ENCODE measurements at regions not wholly inside any gene's neighbourhood (a gene's known extent, or its start where the extent isn't known, plus 50 kb on each side); places are given as distances from the start of the nearest gene placed in this dataset.
A peak's percentile ranks its signal among the peaks of the same experiment; 100 is the strongest.

- TF ChIP-seq CTCF (IDR thresholded peaks at IDR 0.05; ENCODE audit: borderline replicate concordance, extremely low read depth, insufficient read depth): no peak
- no peaks in the 10 kb centered on the region for H3K9me3 ChIP-seq (ENCODE audit: control insufficient read depth in 2 of 3, insufficient read depth in 1 of 3, low read length in 3 of 3)
- H3K9ac ChIP-seq (ENCODE audit: low read length in 3 of 3): no peak overlapping the region
- no peak overlapping the region for H3K27ac ChIP-seq (ENCODE audit: low read depth in 2 of 2, low read length in 2 of 2)
- no peaks in the 10 kb centered on the region for H3K36me3 ChIP-seq (ENCODE audit: control insufficient read depth in 2 of 3, insufficient read depth in 3 of 3, low read length in 3 of 3)
- H3K4me1 ChIP-seq (ENCODE audit: control insufficient read depth in 2 of 3, insufficient read depth in 2 of 3, low read depth in 1 of 3, low read length in 3 of 3): no peaks in the 10 kb centered on the region
- DNase-seq (no peak), FAIRE-seq (no peak)
- H3K27me3 ChIP-seq (ENCODE audit: control insufficient read depth, insufficient read depth, low read length): no peaks in the 10 kb centered on the region
- no peak overlapping the region for H3K4me3 ChIP-seq (ENCODE audit: low read length in 3 of 3)
- intact Hi-C loops (cut with DNase I): no loop called here
Measured at GRCh38 chr4:62475596-62475995, 1275.5 kb downstream of the ADGRL3 start.

GRCh38 chr4:62474802-62475201 lies 1274.7 kb downstream of the ADGRL3 start:
- no peak for TF ChIP-seq CTCF (IDR thresholded peaks at IDR 0.05; ENCODE audit: borderline replicate concordance, extremely low read depth, insufficient read depth)
- Histone ChIP-seq H3K4me3 (ENCODE audit: low read length in 3 of 3) (no peak overlapping the region), H3K4me1 (ENCODE audit: control insufficient read depth in 2 of 3, insufficient read depth in 2 of 3, low read depth in 1 of 3, low read length in 3 of 3) (no peaks in the 10 kb centered on the region), H3K27ac (ENCODE audit: low read depth in 2 of 2, low read length in 2 of 2) (no peak overlapping the region), H3K27me3 (ENCODE audit: control insufficient read depth, insufficient read depth, low read length) (no peaks in the 10 kb centered on the region), H3K36me3 (ENCODE audit: control insufficient read depth in 2 of 3, insufficient read depth in 3 of 3, low read length in 3 of 3) (no peaks in the 10 kb centered on the region), H3K9me3 (ENCODE audit: control insufficient read depth in 2 of 3, insufficient read depth in 1 of 3, low read length in 3 of 3) (no peaks in the 10 kb centered on the region), H3K9ac (ENCODE audit: low read length in 3 of 3) (no peak overlapping the region)
- no peak for DNase-seq
- no peak for FAIRE-seq
- intact Hi-C loops (cut with DNase I): no loop called here

GRCh38 chr4:62471021-62471420 lies 1270.9 kb downstream of the ADGRL3 start:
- H3K36me3 ChIP-seq (ENCODE audit: control insufficient read depth in 2 of 3, insufficient read depth in 3 of 3, low read length in 3 of 3): no peaks in the 10 kb centered on the region
- no peak overlapping the region for H3K9ac ChIP-seq (ENCODE audit: low read length in 3 of 3)
- intact Hi-C loops (cut with DNase I): no loop called here
- no peak for TF ChIP-seq CTCF (IDR thresholded peaks at IDR 0.05; ENCODE audit: borderline replicate concordance, extremely low read depth, insufficient read depth)
- no peaks in the 10 kb centered on the region for H3K4me1 ChIP-seq (ENCODE audit: control insufficient read depth in 2 of 3, insufficient read depth in 2 of 3, low read depth in 1 of 3, low read length in 3 of 3)
- no peak overlapping the region for H3K4me3 ChIP-seq (ENCODE audit: low read length in 3 of 3)
- H3K9me3 ChIP-seq (ENCODE audit: control insufficient read depth in 2 of 3, insufficient read depth in 1 of 3, low read length in 3 of 3): no peaks in the 10 kb centered on the region
- H3K27ac ChIP-seq (ENCODE audit: low read depth in 2 of 2, low read length in 2 of 2): no peak overlapping the region
- H3K27me3 ChIP-seq (ENCODE audit: control insufficient read depth, insufficient read depth, low read length): no peaks in the 10 kb centered on the region
- FAIRE-seq (no peak), DNase-seq (no peak)

- Histone ChIP-seq H3K27me3 (ENCODE audit: control insufficient read depth, insufficient read depth, low read length) (no peaks in the 10 kb centered on the region), H3K4me1 (ENCODE audit: control insufficient read depth in 2 of 3, insufficient read depth in 2 of 3, low read depth in 1 of 3, low read length in 3 of 3) (no peaks in the 10 kb centered on the region), H3K9me3 (ENCODE audit: control insufficient read depth in 2 of 3, insufficient read depth in 1 of 3, low read length in 3 of 3) (no peaks in the 10 kb centered on the region), H3K4me3 (ENCODE audit: low read length in 3 of 3) (no peak overlapping the region), H3K36me3 (ENCODE audit: control insufficient read depth in 2 of 3, insufficient read depth in 3 of 3, low read length in 3 of 3) (no peaks in the 10 kb centered on the region), H3K27ac (ENCODE audit: low read depth in 2 of 2, low read length in 2 of 2) (no peak overlapping the region), H3K9ac (ENCODE audit: low read length in 3 of 3) (no peak overlapping the region)
- TF ChIP-seq CTCF (IDR thresholded peaks at IDR 0.05; ENCODE audit: borderline replicate concordance, extremely low read depth, insufficient read depth): no peak
- FAIRE-seq (no peak), DNase-seq (peak in 1 of 5 donors; percentile 32)
- intact Hi-C loops (cut with DNase I): no loop called here
Measured at GRCh38 chr4:62470421-62470983, 1270.4 kb downstream of the ADGRL3 start.
